ENCODE measurements at regions not wholly inside any gene's neighbourhood (a gene's known extent, or its start where the extent isn't known, plus 50 kb on each side); places are given as distances from the start of the nearest gene placed in this dataset.

DNA sequence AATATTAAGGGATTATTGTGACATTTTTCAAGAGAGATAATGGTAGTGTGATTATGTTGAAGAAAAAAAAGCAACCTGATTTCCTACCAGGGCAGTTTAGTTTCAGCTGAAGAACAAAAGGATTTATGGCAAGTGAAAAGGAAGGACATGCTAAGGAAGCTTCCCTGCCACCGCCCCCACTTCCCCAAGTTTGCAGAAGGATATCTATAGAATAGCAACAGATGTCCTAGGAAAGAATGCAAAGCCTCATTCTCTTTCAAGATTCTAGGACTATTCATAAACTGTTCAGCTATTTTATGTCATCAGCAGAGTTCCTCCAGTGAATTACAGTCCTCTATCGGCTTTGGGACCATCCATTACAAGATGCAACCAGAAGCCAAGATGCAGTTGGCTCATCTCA lies 160.8 kb downstream of the SATB1 start:
- TF ChIP-seq POLR2A (IDR thresholded peaks at IDR 0.05) (no peak), POLR2AphosphoS5 (IDR thresholded peaks at IDR 0.05) (no peak)
- TF ChIP-seq, protein P1, sequence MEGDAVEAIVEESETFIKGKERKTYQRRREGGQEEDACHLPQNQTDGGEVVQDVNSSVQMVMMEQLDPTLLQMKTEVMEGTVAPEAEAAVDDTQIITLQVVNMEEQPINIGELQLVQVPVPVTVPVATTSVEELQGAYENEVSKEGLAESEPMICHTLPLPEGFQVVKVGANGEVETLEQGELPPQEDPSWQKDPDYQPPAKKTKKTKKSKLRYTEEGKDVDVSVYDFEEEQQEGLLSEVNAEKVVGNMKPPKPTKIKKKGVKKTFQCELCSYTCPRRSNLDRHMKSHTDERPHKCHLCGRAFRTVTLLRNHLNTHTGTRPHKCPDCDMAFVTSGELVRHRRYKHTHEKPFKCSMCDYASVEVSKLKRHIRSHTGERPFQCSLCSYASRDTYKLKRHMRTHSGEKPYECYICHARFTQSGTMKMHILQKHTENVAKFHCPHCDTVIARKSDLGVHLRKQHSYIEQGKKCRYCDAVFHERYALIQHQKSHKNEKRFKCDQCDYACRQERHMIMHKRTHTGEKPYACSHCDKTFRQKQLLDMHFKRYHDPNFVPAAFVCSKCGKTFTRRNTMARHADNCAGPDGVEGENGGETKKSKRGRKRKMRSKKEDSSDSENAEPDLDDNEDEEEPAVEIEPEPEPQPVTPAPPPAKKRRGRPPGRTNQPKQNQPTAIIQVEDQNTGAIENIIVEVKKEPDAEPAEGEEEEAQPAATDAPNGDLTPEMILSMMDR (IDR thresholded peaks at IDR 0.05 in 8 of 11, conservative IDR thresholded peaks at IDR 0.05 in 3 of 11) = no peak
